ENCODE measurements at regions not wholly inside any gene's neighbourhood (a gene's known extent, or its start where the extent isn't known, plus 50 kb on each side); places are given as distances from the start of the nearest gene placed in this dataset.

DNA sequence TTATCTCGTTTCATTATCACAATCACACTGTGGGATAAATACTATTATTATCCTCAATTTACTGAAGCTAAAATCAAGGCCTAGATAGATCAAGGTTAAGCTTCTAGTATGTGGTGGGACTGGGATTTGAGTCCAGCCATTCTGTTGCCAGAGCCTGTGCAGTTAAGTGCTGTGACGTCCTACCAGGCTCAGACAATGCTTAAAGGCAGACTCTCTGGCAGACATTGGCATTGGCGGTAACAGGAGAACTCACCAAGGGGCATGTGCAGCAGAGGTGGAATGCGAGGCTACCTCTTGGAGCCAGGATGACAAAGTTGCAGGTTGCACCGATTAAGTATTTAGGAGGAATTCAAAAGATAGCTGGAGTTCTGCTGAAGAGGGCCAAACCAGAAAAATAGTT is 155.6 kb upstream of the IFNG-AS1 start:
- in situ Hi-C loops (cut with MboI; ENCODE audit: low pct_unique_long_range_greater_than_20kb, low sequenced_read_pairs, unreplicated experiment), result no loop called here
- no peak for DNase-seq (ENCODE audit: low spot score)
- TF ChIP-seq, protein P1, sequence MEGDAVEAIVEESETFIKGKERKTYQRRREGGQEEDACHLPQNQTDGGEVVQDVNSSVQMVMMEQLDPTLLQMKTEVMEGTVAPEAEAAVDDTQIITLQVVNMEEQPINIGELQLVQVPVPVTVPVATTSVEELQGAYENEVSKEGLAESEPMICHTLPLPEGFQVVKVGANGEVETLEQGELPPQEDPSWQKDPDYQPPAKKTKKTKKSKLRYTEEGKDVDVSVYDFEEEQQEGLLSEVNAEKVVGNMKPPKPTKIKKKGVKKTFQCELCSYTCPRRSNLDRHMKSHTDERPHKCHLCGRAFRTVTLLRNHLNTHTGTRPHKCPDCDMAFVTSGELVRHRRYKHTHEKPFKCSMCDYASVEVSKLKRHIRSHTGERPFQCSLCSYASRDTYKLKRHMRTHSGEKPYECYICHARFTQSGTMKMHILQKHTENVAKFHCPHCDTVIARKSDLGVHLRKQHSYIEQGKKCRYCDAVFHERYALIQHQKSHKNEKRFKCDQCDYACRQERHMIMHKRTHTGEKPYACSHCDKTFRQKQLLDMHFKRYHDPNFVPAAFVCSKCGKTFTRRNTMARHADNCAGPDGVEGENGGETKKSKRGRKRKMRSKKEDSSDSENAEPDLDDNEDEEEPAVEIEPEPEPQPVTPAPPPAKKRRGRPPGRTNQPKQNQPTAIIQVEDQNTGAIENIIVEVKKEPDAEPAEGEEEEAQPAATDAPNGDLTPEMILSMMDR (IDR thresholded peaks at IDR 0.05; ENCODE audit: extremely low read depth, insufficient read depth, missing control alignments), result no peak

DNA sequence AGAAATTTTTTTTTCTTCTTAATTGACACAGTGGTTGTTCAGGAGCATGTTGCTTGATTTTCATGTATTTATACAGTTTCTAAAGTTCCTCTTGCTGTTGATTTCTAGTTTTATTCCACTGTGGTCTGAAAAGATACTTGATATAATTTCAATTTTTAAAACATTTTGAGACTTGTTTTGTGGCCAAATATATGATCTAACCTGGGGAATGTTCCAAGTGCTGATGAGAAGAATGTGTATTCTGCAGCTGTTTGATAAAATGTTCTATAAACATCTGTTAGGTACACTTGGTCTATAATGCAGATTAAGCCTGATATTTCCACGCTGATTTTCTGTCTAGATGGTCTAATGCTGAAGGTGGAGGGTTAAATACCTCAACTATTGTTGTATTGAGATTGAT is 151.4 kb upstream of the IFNG-AS1 start:
- TF ChIP-seq, protein P1 (IDR thresholded peaks at IDR 0.05; ENCODE audit: extremely low read depth, insufficient read depth, missing control alignments), result no peak
- DNase-seq (ENCODE audit: low spot score), result no peak
- in situ Hi-C loops (cut with MboI; ENCODE audit: low pct_unique_long_range_greater_than_20kb, low sequenced_read_pairs, unreplicated experiment), result no loop called here

- in situ Hi-C loops (cut with MboI; ENCODE audit: low pct_unique_long_range_greater_than_20kb, low sequenced_read_pairs, unreplicated experiment), result no loop called here
- DNase-seq (ENCODE audit: low spot score), result no peak
- TF ChIP-seq, protein P1 (IDR thresholded peaks at IDR 0.05; ENCODE audit: extremely low read depth, insufficient read depth, missing control alignments), result no peak
These were observed 147.1 kb upstream of the IFNG-AS1 start for GRCh38 chr12:67842124-67842523.

- in situ Hi-C loops (cut with MboI; ENCODE audit: low pct_unique_long_range_greater_than_20kb, low sequenced_read_pairs, unreplicated experiment), result no loop called here
- DNase-seq (ENCODE audit: low spot score), result no peak
- TF ChIP-seq, protein P1 (IDR thresholded peaks at IDR 0.05; ENCODE audit: extremely low read depth, insufficient read depth, missing control alignments), result no peak
These were observed 146.0 kb upstream of the IFNG-AS1 start for GRCh38 chr12:67843257-67843656.

GRCh38 chr12:67852701-67853100 is 136.5 kb upstream of the IFNG-AS1 start:
- in situ Hi-C loops (cut with MboI; ENCODE audit: low pct_unique_long_range_greater_than_20kb, low sequenced_read_pairs, unreplicated experiment), result no loop called here
- TF ChIP-seq, protein P1 (IDR thresholded peaks at IDR 0.05; ENCODE audit: extremely low read depth, insufficient read depth, missing control alignments), result no peak

DNA sequence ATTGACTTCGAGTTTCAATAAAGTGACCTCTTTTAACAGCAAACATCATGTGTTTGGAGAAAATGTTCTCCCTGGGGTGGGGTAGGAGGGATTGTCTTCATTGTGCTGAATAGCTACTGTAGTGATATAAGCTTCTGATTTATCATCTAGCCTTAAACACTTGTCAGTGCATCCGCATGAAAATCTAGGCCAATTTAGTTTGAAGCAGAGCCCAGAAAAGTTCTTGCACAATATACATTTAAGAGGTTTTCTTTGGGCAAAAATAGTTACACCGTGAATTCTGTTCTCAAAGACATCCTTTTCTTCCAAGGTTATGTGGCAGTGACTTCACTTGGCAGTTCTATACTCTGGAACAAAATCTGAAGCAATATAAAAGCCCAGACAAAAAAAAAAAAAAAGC is 136.0 kb upstream of the IFNG-AS1 start:
- TF ChIP-seq, protein P1 (IDR thresholded peaks at IDR 0.05; ENCODE audit: extremely low read depth, insufficient read depth, missing control alignments), result no peak
- in situ Hi-C loops (cut with MboI; ENCODE audit: low pct_unique_long_range_greater_than_20kb, low sequenced_read_pairs, unreplicated experiment), result no loop called here
- DNase-seq (ENCODE audit: low spot score), result no peak

More at GRCh38 chr12:67852701-67853100, 136.5 kb upstream of the IFNG-AS1 start:
- DNase-seq (ENCODE audit: low spot score), result no peak

DNA sequence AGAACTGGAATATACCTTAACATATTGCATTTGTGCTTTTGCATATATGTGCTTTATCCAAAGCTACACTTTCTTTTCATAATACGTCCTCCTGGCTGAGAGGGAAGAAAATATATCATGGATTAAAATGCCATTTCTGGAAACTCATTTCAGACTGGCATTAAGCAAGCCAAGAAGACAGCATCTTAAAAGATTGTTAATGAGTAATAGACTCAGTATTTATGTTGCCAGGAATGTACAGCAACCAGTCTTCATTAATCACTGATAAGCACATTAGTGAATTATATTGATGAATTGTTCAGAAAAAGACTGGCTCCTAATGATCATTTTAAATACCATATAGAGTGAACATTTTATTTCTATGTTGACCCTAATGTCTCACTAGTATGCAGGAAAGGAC is 134.9 kb upstream of the IFNG-AS1 start:
- TF ChIP-seq, protein P1 (IDR thresholded peaks at IDR 0.05; ENCODE audit: extremely low read depth, insufficient read depth, missing control alignments), result no peak
- no peak for DNase-seq (ENCODE audit: low spot score)
- in situ Hi-C loops (cut with MboI; ENCODE audit: low pct_unique_long_range_greater_than_20kb, low sequenced_read_pairs, unreplicated experiment), result no loop called here
